WERI-Rb-1 (cell line): ENCODE measurements at regions not wholly inside any gene's neighbourhood (a gene's known extent, or its start where the extent isn't known, plus 50 kb on each side); places are given as distances from the start of the nearest gene placed in this dataset.
"Not testable (repeated sequence)": the region's sequence is repeated elsewhere in the genome, so short reads cannot be mapped to it uniquely, and the experiment has no call there.

Source experiments
- DNase-seq: peaks from one replicate; pipeline ENCODE4 v3.0.0-alpha.2; 2020
- H3K27ac ChIP-seq: fragments of 250-450 bp; sonication (Bioruptor Pico); 2 replicates; pipeline ENCODE4 v1.5.1; 2020; ENCODE audit warnings: mild to moderate bottlenecking, moderate library complexity
- H3K27me3 ChIP-seq: fragments of 250-450 bp; sonication (Bioruptor Pico); 2 replicates; pipeline ENCODE4 v1.5.1; 2021; ENCODE audit warnings: mild to moderate bottlenecking, low read depth, moderate library complexity; ENCODE audit not compliant: insufficient read depth, severe bottlenecking
- H3K36me3 ChIP-seq: fragments of 250-450 bp; sonication (Bioruptor Pico); 2 replicates; pipeline ENCODE4 v1.5.1; 2020; ENCODE audit warnings: mild to moderate bottlenecking, moderate library complexity
- H3K4me3 ChIP-seq: 2 replicates; pipeline ENCODE4 v1.5.1; 2011; ENCODE audit warnings: low read depth, mild to moderate bottlenecking, control low read depth, low read length
- H3K9me3 ChIP-seq: fragments of 250-450 bp; sonication (Bioruptor Pico); 2 replicates; pipeline ENCODE4 v1.5.1; 2021; ENCODE audit warnings: mild to moderate bottlenecking, moderate library complexity; ENCODE audit not compliant: severe bottlenecking
- TF ChIP-seq, protein P1 (sequence below): IDR thresholded peaks from 2 replicates; pipeline ENCODE4 v1.5.1; 2011; ENCODE audit warnings: low read depth, mild to moderate bottlenecking, control low read depth, inconsistent platforms, low read length

DNA sequence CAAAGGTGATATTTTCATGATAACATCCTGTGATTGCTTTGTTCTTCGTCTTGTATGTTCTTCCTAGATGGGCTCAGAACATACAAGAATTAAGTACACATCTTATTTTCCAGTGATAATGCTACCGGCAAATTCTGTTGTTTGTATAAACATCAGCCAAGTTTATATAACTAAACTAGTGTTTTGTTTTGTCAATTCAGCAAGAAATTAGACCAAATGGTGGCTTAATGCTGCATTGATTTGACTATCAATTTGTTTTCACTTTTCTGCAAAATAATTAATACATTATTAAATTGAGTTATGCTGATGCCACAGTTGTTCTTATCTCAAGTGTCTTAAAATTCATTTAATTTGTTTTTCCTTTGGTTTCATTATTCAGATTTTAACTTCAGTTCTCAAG is 177.7 kb downstream of the OR4F29 start:
- H3K27me3 ChIP-seq, H3K9me3 ChIP-seq, DNase-seq, H3K36me3 ChIP-seq, H3K4me3 ChIP-seq, H3K27ac ChIP-seq: not testable (repeated sequence)

- not testable (repeated sequence) for H3K27me3 ChIP-seq, H3K36me3 ChIP-seq, H3K9me3 ChIP-seq, H3K4me3 ChIP-seq, H3K27ac ChIP-seq
- TF ChIP-seq, protein P1, sequence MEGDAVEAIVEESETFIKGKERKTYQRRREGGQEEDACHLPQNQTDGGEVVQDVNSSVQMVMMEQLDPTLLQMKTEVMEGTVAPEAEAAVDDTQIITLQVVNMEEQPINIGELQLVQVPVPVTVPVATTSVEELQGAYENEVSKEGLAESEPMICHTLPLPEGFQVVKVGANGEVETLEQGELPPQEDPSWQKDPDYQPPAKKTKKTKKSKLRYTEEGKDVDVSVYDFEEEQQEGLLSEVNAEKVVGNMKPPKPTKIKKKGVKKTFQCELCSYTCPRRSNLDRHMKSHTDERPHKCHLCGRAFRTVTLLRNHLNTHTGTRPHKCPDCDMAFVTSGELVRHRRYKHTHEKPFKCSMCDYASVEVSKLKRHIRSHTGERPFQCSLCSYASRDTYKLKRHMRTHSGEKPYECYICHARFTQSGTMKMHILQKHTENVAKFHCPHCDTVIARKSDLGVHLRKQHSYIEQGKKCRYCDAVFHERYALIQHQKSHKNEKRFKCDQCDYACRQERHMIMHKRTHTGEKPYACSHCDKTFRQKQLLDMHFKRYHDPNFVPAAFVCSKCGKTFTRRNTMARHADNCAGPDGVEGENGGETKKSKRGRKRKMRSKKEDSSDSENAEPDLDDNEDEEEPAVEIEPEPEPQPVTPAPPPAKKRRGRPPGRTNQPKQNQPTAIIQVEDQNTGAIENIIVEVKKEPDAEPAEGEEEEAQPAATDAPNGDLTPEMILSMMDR, result peak; percentile 65
- peak; percentile 88 for DNase-seq
Measured at GRCh38 chr1:267815-268214, 183.7 kb downstream of the OR4F29 start.
